HEK293T (cell line): ENCODE measurements at regions not wholly inside any gene's neighbourhood (a gene's known extent, or its start where the extent isn't known, plus 50 kb on each side); places are given as distances from the start of the nearest gene placed in this dataset.

ENCODE experiments used
- BHLHE40 ChIP-seq: fragments of 450-650 bp; IDR thresholded peaks from 2 replicates; pipeline ENCODE4 v1.6.1; 2016; ENCODE audit warnings: mild to moderate bottlenecking, moderate library complexity, borderline replicate concordance
- FOXA1 ChIP-seq: fragments of 450-650 bp; IDR thresholded peaks from 2 replicates; pipeline ENCODE4 v1.6.1; 2016; ENCODE audit warnings: mild to moderate bottlenecking
- FOXK2 ChIP-seq: fragments of 450-650 bp; IDR thresholded peaks from 2 replicates; pipeline ENCODE4 v1.6.1; 2016; ENCODE audit warnings: mild to moderate bottlenecking

- TF ChIP-seq FOXK2: no peak
- TF ChIP-seq FOXA1: no peak
- no peak for TF ChIP-seq BHLHE40
These were observed 289.6 kb upstream of the SMIM31 start for GRCh38 chr4:164464313-164464712.
